G401.6 (cell line): ENCODE measurements at regions not wholly inside any gene's neighbourhood (a gene's known extent, or its start where the extent isn't known, plus 50 kb on each side); places are given as distances from the start of the nearest gene placed in this dataset.
"Not testable (repeated sequence)": the region's sequence is repeated elsewhere in the genome, so short reads cannot be mapped to it uniquely, and the experiment has no call there.

Experiments
- FAIRE-seq: peaks from 2 replicates; lab custom pipeline; 2012; peaks lifted over from hg19 to GRCh38; lab: Jason Lieb, UNC

GRCh38 chr20:7175827-7176226 lies 408.3 kb downstream of the BMP2 start:
- not testable (repeated sequence) for FAIRE-seq

GRCh38 chr20:7178004-7178403 lies 410.5 kb downstream of the BMP2 start:
- no peak for FAIRE-seq

DNA sequence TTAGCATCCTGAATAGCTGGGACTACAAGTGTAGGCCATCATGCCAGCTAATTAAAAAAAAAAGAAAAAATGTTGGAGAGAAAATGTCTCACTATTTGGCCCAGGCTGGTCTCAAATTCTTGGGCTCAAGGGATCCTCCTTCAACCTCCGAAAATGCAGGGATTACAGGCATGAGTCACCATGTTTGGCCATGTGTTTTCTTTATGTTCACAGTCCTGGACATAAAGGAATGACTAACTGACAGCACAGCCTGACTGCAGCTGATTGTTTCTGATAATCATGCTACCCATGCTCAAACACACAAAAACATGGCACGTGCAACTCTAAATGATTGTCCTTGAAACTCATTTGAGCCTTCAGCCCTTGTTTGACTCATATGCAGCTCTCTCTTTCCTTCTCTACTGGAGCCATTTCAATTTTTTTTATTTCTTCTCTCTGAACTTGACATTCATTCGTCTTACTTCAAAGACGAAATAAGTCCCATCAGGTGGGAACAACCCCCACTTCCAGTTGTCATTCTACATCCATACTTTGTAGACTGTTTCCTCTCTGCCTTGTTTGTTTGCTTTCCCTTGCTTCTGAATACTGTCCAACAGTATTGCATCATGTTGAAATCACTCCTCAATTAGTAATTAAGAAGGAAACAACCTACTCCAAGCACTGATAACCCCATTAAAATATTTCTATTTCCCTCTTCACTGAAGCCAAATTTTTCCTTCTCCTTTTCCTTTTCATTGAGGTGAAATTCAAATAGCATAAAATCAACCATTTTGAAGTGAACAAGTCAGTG lies 413.0 kb downstream of the BMP2 start:
- FAIRE-seq: no peak

- no peak for FAIRE-seq
Observed at GRCh38 chr20:7189231-7189630, 421.7 kb downstream of the BMP2 start.

DNA sequence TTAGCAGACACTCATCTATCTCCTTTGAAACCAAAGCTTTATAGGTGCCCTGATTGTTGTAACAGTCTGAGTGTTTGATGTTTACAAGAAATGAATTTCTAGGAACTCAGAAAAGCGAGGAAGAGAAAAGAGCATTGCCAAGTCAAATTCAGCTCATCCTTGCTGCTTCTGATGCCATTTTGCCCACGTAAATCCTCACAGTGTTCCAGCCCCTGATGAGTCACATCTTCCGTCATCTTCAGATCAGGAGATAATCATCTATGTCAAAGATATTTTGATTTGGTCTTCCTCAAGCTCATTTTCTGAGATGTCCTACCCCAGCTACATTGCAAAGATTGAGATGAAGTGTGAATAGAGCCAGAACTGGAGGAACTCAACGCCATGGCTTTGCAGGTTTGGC lies 426.2 kb downstream of the BMP2 start:
- no peak for FAIRE-seq

GRCh38 chr20:7195704-7196103 lies 428.2 kb downstream of the BMP2 start:
- no peak for FAIRE-seq

- FAIRE-seq: no peak
Observed at GRCh38 chr20:7196481-7196880, 429.0 kb downstream of the BMP2 start.

GRCh38 chr20:7199861-7200260 lies 432.4 kb downstream of the BMP2 start:
- FAIRE-seq: no peak

DNA sequence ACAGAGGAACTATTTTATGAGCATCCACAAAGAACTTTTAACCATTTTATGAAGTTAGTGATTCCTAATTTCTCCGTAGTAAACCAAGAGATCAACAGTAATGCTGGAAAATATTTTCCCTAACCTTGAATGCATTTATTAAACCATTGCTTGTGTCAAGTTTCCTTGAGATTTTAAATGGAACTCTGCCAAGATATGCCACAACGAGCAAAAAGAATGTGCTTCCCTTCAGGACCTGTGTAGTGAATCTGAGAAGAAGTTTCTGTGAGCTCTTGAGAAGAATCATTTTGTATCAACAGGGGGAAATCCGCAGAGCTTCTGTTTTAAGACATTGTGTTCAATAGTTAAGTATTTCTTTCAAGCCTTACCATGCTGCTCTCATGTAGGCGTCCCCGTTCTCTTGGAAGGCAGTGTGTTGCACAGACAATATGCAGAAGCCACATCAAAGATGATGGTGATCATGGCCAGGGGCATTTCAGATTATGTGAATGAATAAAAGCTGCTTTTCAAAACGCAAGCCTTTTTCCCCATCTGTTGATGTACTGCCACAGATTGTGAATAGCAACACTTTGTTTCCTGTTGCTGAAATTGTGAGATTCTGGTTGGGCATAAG lies 439.8 kb downstream of the BMP2 start:
- FAIRE-seq: no peak

DNA sequence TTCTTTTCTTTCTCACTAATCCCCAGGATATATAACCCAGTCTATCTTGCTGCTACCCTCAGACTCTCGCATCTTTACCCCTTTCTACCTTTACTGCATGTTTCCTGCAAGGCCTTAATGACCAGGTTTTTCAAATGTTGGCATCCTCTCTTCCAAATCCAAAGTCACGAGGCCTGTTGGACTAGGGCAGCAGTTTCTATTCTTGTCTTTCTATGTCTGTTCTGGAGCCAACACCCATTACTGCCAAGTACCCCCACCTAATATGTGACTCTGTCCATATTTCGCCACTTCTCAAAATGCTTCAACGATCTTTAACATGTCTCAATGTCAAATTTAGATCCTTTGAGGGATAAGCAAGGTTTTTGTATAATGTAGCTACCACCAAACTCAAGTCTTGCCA lies 443.4 kb downstream of the BMP2 start:
- FAIRE-seq: no peak

DNA sequence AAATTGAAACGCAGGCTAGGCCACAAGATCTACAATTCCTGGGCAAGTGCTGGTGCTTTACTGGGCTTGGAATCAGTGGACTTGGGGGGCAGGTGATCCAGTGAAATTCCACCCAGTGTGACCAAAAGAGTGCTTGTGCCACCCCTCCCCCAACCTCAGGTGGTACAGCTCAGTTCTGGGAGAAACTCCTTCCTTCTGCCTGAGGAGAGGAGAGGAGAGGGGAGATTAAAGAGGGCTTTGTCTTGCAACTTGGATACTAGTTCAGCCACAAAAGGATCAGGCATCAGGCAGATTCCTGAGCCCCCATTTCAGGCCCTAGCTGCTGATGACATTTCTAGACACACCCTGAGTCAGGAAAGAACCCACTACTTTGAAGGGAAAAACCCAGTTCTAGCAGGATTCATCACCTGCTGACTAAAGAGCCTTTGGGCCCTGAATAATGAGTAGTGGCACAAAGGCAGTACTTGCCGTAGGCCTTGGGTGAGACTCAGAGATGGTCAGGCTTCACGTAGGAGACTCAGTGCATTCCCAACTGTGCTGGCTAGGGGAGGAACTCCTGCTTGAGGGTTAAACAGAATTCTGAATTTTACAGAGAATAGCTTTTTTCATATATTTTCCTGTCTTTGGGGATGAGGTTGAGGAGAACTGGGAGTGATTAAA lies 446.7 kb downstream of the BMP2 start:
- no peak for FAIRE-seq

DNA sequence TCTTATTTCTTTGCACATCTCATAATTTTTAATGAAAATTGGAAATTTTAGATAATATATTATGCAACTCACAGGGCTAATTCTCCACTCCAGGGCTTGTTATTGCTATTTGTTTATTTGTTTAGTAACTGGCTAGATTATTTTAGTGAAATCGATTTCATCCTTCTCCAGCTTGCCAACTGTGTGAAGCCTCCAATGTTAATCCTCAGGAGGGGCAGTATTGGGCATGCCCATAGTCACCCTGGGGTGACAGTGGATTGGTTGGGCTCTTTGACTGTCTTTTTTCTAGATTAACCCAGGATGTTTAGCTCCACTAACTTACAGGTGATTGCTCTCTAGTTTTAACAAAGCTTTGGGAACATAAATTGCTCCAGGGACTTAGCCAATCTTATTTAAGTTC lies 450.1 kb downstream of the BMP2 start:
- FAIRE-seq: no peak

GRCh38 chr20:7220755-7221154 lies 453.3 kb downstream of the BMP2 start:
- FAIRE-seq: no peak

DNA sequence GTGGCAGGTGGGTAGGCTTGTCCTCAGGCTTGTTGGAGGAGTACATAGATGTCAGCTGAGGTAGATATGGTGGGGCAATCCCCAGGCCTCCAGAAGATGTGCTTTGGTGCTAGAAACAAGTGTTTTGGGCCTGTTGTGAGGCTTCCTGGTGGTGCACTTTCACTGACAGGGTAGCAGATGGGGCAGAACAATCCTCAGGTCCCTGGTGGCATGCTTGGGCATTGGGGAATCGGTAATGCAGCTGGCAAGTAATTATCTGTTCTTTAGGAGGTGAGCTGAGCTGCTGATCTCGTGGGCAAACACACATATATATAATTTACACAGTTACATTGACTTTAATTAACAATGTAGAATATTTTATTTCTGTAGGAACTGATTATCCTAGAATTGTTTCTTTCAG lies 458.7 kb downstream of the BMP2 start:
- no peak for FAIRE-seq

DNA sequence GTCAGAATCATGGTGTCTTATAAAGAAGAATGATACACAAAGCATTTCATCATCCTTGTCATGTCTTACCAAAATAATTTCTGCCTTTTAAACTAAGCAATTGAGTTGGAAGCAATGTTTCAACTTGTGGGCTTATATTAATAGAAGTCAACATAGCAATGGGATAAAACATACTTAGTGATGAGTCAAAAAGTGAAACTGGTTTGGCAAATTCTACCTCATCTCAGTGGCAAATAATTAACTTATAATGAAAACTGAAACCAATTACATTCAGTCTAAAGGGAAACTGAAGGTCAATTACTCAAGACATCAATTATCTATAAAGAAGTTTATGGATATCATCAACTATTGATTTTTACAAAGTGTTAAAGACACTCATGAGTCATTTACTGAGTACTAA lies 463.8 kb downstream of the BMP2 start:
- no peak for FAIRE-seq

GRCh38 chr20:7232796-7233195 lies 465.3 kb downstream of the BMP2 start:
- no peak for FAIRE-seq

- FAIRE-seq: no peak
Observed at GRCh38 chr20:7237251-7237650, 469.8 kb downstream of the BMP2 start.

- no peak for FAIRE-seq
Observed at GRCh38 chr20:7240490-7240889, 473.0 kb downstream of the BMP2 start.

DNA sequence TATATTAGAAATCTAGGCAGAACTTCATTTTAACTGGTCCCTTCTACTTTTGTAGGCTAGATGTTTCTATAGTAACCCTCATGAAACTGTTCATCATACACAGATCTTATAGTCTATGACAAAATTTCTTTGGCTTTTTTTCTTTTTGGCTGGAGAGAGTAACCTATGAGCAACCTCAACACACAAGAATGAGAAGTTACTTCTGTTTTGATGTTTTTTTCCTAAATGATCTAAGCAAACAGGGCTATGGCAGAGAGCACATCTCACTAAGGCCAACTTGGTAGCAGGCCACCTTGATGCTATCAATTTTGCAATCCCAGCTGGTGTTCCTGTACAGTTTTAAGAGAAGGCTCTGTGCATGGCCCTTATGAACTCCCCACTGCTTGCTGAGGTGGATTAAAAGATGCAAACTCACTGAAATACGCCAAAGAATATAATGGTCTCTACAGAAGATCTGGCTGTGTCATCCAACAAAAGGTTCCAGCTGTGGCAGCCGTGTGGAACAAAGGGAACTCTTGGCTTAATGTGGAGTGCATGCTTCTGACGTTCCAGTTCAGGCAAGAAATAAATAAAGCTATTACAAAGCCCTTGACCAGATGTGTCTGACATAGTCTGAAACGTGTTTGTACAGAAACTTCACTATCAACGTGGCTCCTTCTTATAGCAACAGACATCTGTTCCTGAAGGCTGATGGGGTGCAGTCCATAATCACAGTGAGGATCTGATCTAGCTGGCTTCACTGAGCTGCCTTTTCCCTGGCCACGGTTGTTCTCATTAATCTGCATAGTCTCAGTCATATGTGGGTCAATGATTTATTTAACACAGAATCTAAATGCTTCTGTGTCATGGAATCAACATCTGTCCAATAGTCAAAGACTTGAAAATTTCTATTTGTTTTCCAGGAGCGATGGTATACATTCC lies 481.1 kb downstream of the BMP2 start:
- no peak for FAIRE-seq

DNA sequence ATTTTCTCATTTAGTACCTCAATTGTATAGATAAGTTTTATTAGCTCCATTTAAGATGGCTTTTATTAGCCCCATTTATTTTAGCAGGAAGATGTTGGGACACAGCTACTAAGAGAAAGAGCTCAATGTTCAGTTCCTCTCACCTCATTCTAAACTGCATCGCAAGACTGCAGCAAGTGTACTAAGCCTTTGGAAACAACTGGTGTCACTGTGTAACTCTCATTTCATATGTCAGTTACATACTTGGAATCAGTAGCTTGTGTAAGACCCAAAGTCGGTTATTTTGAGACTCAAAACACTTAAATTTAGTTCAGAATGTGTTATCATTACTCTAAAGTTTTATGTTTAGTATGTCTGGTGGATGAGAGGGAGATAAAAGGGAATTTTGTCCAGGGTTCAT lies 482.9 kb downstream of the BMP2 start:
- no peak for FAIRE-seq

DNA sequence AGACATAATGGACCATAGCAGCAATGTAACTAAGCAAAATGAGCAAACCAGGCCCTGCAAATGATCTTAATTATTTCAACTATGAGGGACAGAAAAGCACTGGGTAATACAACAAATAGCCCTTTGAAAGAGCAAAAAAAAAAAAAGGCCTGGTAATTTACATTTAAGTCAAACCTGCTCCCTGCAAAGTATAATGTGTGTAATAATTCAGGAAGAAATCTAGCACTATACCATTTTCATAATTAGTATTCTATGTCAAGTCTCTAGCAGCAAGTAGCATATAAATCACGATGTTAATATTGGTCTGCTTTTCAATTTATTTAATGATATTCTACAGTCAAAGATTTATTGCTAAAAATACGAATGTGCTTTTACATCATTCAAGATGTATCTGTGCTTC lies 489.6 kb downstream of the BMP2 start:
- no peak for FAIRE-seq

DNA sequence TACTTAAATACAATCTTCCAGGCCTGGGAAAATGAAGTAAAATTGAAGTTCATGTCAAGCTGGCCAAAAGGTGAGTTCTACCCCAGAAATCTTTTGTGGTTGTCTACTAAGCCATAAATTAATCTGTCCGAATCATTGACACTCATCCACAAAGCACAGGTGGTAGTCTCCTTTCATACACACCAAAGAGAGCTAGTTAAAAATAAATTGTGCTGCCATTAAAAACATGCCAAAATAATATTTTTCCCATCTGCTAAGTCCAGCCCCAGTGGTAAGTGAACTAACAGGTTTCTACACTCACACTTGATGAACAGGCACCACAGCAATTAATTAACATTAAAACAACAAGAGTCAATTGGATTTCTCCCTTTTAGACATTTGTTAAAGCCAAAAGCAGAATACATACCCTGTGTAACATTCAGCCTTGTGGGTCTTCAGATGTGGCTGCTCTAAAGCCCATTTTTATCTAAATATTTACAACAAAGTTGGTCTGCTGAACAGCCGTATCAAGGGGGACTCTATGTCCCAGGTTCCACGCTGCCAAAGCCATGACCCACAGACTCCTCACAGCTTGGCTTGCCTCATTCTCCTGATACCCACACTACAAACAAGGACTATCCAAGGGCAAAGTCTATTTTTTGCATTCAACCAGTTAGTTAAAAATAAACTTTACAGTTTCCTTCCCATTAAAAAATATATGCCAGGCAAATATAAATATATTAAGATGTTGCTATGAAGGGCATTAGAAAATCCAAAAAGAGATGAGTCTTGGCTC lies 490.4 kb downstream of the BMP2 start:
- no peak for FAIRE-seq
